Prostate gland (tissue), 2 donors: ENCODE measurements at regions not wholly inside any gene's neighbourhood (a gene's known extent, or its start where the extent isn't known, plus 50 kb on each side); places are given as distances from the start of the nearest gene placed in this dataset.

ENCODE experiments used
- DNase-seq: peaks from one replicate; pipeline ENCODE4 v3.0.0-alpha.2; 2019; ENCODE audit warnings: low spot score
- H3K27ac ChIP-seq, 2 donors: fragments of 200-600 bp; sonication (generic); 2 replicates each; pipeline ENCODE4 v1.5.1; 2017 to 2019
- H3K27me3 ChIP-seq: fragments of 200-600 bp; sonication (generic); replicated peaks from 2 replicates; pipeline ENCODE4 v1.5.1; 2019; ENCODE audit not compliant: insufficient read depth
- H3K36me3 ChIP-seq, 2 donors: fragments of 200-600 bp; sonication (generic); 1 replicate in 1 of 2; 2 replicates in 1 of 2; pipeline versions ENCODE4 v1.5.1 to v1.8.1; 2017 to 2019
- H3K4me1 ChIP-seq: fragments of 200-600 bp; sonication (generic); replicated peaks from 2 replicates; pipeline ENCODE4 v1.5.1; 2019
- H3K4me3 ChIP-seq, 2 donors: fragments of 200-600 bp; sonication (generic); 2 replicates each; pipeline ENCODE4 v1.5.1; 2017 to 2019
- H3K9me3 ChIP-seq: fragments of 200-600 bp; sonication (generic); 2 replicates; pipeline ENCODE4 v1.5.1; 2017
- POLR2A ChIP-seq: fragments of 450-650 bp; IDR thresholded peaks from one replicate; pipeline ENCODE4 v1.6.1; 2016; ENCODE audit warnings: antibody characterized with exemption, mild to moderate bottlenecking
- POLR2AphosphoS5 ChIP-seq: sonication (generic); formaldehyde crosslinking; IDR thresholded peaks from one replicate; pipeline ENCODE4 v1.6.1; 2017; ENCODE audit warnings: antibody characterized with exemption
- WGBS: methylation state at CpG from one replicate; pipeline ENCODE4 v1.1.5; 2018; 5-methylcytosine and 5-hydroxymethylcytosine counted together
- intact Hi-C: fragments of 100-400 bp; cut with DNase I; formaldehyde crosslinking; loops from one replicate; pipeline ENCODE4 v1.14.2; 2022
- TF ChIP-seq, protein P1 (sequence below), 4 experiments: fragments of 200-600 bp in 2 of 4; fragments of 450-650 bp in 2 of 4; sonication (generic) in 2 of 4; IDR thresholded peaks; 1 replicate in 3 of 4; 2 replicates in 1 of 4; pipeline ENCODE4 v1.5.1; 2016 to 2019; ENCODE audit warnings: antibody characterized with exemption in 4 of 4, mild to moderate bottlenecking in 2 of 4, moderate library complexity in 2 of 4

DNA sequence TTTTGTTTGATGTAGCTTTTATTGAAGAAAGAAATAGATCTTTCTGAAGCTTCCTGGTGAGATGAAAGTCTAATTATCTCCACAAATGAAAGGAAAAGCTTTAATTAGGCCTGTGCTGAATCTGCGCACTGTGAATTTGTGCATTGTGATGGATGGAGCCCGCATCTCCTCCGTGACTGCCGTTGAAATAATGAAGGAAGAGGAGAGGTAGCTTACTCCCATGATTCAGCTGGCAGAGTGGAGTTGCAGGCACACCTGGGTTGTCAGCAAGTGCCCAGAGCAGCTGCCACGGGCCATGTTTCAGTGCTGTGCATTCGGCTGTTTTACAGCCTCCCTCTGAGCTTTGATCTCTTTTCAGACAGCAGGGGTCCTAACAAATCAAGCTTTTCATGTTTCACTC, 735.3 kb upstream of the TENM3 start:
- H3K27ac ChIP-seq: no peak overlapping the region
- H3K9me3 ChIP-seq: no peaks in the 10 kb centered on the region
- H3K4me3 ChIP-seq: no peak overlapping the region
- no peaks in the 10 kb centered on the region for H3K36me3 ChIP-seq
- H3K27me3 ChIP-seq: no peaks in the 10 kb centered on the region
- 46% methylated on average over 6 of the region's 6 CpGs for WGBS
- no peaks in the 10 kb centered on the region for H3K4me1 ChIP-seq
- no peak for DNase-seq
- TF ChIP-seq POLR2AphosphoS5 (no peak), POLR2A (no peak)
- TF ChIP-seq, protein P1, sequence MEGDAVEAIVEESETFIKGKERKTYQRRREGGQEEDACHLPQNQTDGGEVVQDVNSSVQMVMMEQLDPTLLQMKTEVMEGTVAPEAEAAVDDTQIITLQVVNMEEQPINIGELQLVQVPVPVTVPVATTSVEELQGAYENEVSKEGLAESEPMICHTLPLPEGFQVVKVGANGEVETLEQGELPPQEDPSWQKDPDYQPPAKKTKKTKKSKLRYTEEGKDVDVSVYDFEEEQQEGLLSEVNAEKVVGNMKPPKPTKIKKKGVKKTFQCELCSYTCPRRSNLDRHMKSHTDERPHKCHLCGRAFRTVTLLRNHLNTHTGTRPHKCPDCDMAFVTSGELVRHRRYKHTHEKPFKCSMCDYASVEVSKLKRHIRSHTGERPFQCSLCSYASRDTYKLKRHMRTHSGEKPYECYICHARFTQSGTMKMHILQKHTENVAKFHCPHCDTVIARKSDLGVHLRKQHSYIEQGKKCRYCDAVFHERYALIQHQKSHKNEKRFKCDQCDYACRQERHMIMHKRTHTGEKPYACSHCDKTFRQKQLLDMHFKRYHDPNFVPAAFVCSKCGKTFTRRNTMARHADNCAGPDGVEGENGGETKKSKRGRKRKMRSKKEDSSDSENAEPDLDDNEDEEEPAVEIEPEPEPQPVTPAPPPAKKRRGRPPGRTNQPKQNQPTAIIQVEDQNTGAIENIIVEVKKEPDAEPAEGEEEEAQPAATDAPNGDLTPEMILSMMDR (IDR thresholded peaks at IDR 0.05): no peak
- intact Hi-C loops: no loop called here

DNA sequence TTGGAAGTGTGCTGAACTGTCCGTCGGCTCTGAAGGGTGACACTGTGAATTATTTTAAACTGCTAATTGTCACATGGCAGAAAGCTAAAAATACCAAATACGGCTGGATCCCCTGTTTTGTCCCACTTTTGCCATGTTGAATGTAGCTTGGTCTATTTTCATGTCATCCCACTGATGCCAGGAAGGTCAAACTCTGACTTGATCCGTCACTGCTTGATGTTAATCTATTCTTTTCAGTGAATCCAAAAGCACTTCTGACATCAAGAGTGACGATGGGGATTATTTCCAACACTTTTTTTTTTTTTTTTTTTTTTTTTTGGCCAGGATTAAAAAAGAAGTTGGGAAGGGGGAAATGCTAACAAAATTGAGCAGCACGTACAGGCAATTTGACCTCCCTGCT, 734.6 kb upstream of the TENM3 start:
- H3K36me3 ChIP-seq: no peaks in the 10 kb centered on the region
- intact Hi-C loops: no loop called here
- H3K4me3 ChIP-seq: no peak overlapping the region
- no peak overlapping the region for H3K27ac ChIP-seq
- WGBS: 49% methylated on average over 6 of the region's 6 CpGs
- DNase-seq: no peak
- no peaks in the 10 kb centered on the region for H3K27me3 ChIP-seq
- no peaks in the 10 kb centered on the region for H3K9me3 ChIP-seq
- no peaks in the 10 kb centered on the region for H3K4me1 ChIP-seq
- TF ChIP-seq POLR2A (no peak), POLR2AphosphoS5 (no peak)
- TF ChIP-seq, protein P1 (IDR thresholded peaks at IDR 0.05): no peak

DNA sequence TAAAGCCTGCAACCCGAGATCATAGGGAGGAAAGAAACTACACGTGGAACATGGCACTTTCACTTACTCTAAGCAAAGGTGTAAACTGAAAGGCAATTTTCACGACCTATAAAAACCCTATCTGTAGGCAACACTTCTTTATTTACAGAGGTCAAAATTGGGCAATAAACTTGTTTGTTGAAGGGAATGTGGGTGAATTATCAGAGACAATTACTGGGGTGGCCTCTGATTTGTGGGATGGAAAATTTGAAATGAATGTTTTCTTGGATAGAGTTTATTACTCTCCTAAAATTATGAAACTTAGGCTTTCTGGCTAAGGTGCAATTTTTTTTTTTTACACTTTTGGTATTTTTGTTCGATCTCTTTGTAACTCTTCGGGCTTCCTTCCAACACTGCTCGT, 734.1 kb upstream of the TENM3 start:
- Histone ChIP-seq H3K27me3 (no peaks in the 10 kb centered on the region), H3K4me1 (no peaks in the 10 kb centered on the region), H3K27ac (no peak overlapping the region), H3K9me3 (no peaks in the 10 kb centered on the region), H3K4me3 (no peak overlapping the region), H3K36me3 (no peaks in the 10 kb centered on the region)
- no peak for TF ChIP-seq POLR2AphosphoS5
- TF ChIP-seq, protein P1 (IDR thresholded peaks at IDR 0.05): no peak
- no peak for TF ChIP-seq POLR2A
- intact Hi-C loops: no loop called here
- 28% methylated on average over 6 of the region's 6 CpGs for WGBS
- DNase-seq: no peak

DNA sequence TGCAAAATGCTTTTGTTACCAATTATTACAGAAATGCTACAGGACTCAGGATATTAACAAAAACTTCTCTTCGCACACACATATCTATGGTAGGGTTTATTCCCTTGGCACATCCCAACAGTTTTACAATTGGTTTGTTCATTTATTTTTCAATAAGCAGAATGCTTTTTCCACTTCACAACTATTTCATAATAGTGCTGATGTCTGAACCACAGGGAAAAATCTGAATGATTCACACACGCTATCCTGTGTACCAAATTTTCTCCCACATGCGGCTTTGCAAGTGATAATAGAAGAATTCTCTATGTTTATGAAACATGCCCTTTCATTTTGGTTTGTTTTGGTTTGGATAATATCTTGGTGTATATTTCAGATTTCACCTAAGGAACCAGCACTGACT, 725.7 kb upstream of the TENM3 start:
- TF ChIP-seq POLR2AphosphoS5 (no peak), POLR2A (no peak)
- TF ChIP-seq, protein P1 (IDR thresholded peaks at IDR 0.05): no peak
- intact Hi-C loops: no loop called here
- Histone ChIP-seq H3K27ac (no peak overlapping the region), H3K4me1 (no peaks in the 10 kb centered on the region), H3K9me3 (no peaks in the 10 kb centered on the region), H3K36me3 (no peaks in the 10 kb centered on the region), H3K4me3 (no peak overlapping the region), H3K27me3 (no peaks in the 10 kb centered on the region)
- DNase-seq: no peak
- whole genome bisulfite sequencing: 93% methylated on average over 3 of the region's 3 CpGs

DNA sequence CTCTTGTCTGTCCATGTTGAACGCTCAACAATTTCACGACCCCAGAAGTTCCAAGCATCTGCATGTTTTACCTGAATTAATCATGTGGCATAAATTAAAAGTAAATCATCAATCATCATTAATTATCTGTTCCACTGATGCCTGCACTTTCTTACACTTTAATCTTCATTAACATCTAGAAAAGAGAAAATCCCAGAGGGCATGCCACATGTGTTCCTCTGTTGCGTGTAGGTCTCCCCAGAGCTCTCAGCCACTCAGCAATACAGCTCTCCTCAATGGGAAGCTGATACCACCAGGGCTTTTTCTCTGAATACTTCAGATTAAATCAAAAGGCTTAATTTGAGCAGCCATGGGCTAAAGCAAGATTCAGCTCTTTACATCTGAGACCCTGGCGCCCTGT, 722.4 kb upstream of the TENM3 start:
- WGBS: 93% methylated on average over 4 of the region's 4 CpGs
- H3K9me3 ChIP-seq: no peaks in the 10 kb centered on the region
- DNase-seq: no peak
- intact Hi-C loops: loop anchor here (10.0 kb wide), 1 partner anchor 856 kb away; no protein-coding TSS in a partner anchor
- no peaks in the 10 kb centered on the region for H3K4me1 ChIP-seq
- TF ChIP-seq POLR2AphosphoS5 (no peak), POLR2A (no peak)
- H3K4me3 ChIP-seq: no peak overlapping the region
- no peak overlapping the region for H3K27ac ChIP-seq
- no peaks in the 10 kb centered on the region for H3K27me3 ChIP-seq
- H3K36me3 ChIP-seq: no peaks in the 10 kb centered on the region
